ENCODE measurements at regions not wholly inside any gene's neighbourhood (a gene's known extent, or its start where the extent isn't known, plus 50 kb on each side); places are given as distances from the start of the nearest gene placed in this dataset.
"Not testable (repeated sequence)": the region's sequence is repeated elsewhere in the genome, so short reads cannot be mapped to it uniquely, and the experiment has no call there.

DNA sequence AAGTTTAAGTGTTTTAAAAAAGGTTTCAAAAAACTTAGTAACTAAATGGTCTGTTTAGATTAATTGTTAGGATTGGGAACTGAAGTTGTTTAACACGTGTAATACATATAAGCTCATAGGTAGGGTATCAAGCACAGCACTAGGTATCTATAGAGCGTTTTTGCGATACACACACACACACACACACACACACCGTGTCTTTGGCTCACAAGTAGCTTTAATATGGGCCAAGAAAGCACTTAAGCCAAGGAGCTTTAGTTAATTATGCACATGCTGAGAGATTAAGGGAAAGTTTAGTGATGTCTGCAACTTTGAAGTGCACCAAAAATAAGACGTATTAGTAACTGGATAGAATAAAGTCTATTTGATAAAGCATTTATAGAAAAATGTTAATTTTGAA lies 93.8 kb upstream of the CNTNAP2 start:
- no peak overlapping the region for H3K27ac Mint-ChIP-seq
- H3K4me3 Mint-ChIP-seq = no peak overlapping the region
- H3K36me3 Mint-ChIP-seq (ENCODE audit: low read depth) = no peaks in the 10 kb centered on the region
- DNase-seq = no peak
- H3K4me1 Mint-ChIP-seq = no peaks in the 10 kb centered on the region
- H3K9me3 Mint-ChIP-seq = peaks cover 12% of the 10 kb centered on the region
- H3K27me3 Mint-ChIP-seq (ENCODE audit: low read depth, poor library complexity) = peaks cover 7% of the 10 kb centered on the region
- TF ChIP-seq, protein P1, sequence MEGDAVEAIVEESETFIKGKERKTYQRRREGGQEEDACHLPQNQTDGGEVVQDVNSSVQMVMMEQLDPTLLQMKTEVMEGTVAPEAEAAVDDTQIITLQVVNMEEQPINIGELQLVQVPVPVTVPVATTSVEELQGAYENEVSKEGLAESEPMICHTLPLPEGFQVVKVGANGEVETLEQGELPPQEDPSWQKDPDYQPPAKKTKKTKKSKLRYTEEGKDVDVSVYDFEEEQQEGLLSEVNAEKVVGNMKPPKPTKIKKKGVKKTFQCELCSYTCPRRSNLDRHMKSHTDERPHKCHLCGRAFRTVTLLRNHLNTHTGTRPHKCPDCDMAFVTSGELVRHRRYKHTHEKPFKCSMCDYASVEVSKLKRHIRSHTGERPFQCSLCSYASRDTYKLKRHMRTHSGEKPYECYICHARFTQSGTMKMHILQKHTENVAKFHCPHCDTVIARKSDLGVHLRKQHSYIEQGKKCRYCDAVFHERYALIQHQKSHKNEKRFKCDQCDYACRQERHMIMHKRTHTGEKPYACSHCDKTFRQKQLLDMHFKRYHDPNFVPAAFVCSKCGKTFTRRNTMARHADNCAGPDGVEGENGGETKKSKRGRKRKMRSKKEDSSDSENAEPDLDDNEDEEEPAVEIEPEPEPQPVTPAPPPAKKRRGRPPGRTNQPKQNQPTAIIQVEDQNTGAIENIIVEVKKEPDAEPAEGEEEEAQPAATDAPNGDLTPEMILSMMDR (IDR thresholded peaks at IDR 0.05) = no peak

DNA sequence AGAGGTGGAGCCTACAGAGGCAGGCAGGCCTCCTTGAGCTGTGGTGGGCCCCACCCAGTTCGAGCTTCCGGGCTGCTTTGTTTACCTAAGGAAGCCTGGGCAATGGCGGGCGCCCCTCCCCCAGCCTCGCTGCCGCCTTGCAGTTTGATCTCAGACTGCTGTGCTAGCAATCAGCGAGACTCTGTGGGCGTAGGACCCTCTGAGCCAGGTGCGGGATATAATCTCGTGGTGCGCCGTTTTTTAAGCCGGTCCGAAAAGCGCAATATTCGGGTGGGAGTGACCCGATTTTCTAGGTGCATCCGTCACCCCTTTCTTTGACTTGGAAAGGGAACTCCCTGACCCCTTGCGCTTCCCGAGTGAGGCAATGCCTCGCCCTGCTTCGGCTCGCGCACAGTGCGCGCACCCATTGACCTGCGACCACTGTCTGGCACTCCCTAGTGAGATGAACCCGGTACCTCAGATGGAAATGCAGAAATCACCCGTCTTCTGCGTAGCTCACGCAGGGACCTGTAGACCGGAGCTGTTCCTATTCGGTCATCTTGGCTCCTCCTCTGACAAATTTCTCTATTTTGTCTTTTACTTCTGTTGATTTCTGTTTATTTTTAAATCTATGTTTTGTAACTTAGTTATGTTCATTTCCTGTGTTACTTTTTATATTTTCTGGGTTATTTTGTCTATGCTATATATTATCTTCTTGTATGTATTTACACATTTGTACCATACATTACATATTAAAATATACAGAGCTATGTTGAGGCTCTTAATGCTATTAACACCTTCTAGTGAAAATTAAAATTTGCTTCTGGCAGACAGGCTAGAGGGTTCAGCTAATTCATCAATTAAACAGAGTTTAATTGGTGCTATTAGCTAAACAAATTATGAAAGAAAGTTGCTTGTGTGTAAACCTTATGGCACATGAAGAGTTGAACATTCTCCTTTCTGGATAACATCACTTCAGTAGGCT lies 97.3 kb upstream of the CNTNAP2 start:
- not testable (repeated sequence) for H3K36me3 Mint-ChIP-seq (ENCODE audit: low read depth); H3K27ac Mint-ChIP-seq; H3K4me3 Mint-ChIP-seq; DNase-seq; H3K4me1 Mint-ChIP-seq; H3K27me3 Mint-ChIP-seq (ENCODE audit: low read depth, poor library complexity)
- peaks cover 13% of the 10 kb centered on the region for H3K9me3 Mint-ChIP-seq

DNA sequence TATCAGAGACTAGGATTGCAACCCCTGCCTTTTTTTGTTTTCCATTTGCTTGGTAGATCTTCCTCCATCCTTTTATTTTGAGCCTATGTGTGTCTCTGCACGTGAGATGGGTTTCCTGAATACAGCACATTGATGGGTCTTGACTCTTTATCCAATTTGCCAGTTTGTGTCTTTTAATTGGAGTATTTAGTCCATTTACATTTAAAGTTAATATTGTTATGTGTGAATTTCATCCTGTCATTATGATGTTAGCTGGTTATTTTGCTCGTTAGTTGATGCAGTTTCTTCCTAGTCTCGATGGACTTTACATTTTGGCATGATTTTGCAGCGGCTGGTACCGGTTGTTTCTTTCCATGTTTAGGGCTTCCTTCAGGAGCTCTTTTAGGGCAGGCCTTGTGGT lies 99.2 kb upstream of the CNTNAP2 start:
- peaks cover 13% of the 10 kb centered on the region for H3K9me3 Mint-ChIP-seq
- H3K4me1 Mint-ChIP-seq; DNase-seq; H3K27ac Mint-ChIP-seq; H3K36me3 Mint-ChIP-seq (ENCODE audit: low read depth); H3K27me3 Mint-ChIP-seq (ENCODE audit: low read depth, poor library complexity); H3K4me3 Mint-ChIP-seq: not testable (repeated sequence)

DNA sequence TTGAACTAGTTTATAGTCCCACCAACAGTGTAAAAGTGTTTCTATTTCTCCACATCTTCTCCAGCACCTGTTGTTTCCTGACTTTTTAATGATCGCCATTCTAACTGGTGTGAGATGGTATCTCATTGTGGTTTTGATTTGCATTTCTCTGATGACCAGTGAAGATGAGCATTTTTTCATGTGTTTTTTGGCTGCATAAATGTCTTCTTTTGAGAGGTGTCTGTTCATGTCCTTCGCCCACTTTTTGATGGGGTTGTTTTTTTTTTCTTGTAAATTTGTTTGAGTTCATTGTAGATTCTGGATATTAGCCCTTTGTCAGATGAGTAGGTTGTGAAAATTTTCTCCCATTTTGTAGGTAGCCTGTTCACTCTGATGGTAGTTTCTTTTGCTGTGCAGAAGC lies 102.4 kb upstream of the CNTNAP2 start:
- not testable (repeated sequence) for H3K4me3 Mint-ChIP-seq; H3K27me3 Mint-ChIP-seq (ENCODE audit: low read depth, poor library complexity); H3K4me1 Mint-ChIP-seq; DNase-seq; H3K9me3 Mint-ChIP-seq; H3K27ac Mint-ChIP-seq; H3K36me3 Mint-ChIP-seq (ENCODE audit: low read depth)

DNA sequence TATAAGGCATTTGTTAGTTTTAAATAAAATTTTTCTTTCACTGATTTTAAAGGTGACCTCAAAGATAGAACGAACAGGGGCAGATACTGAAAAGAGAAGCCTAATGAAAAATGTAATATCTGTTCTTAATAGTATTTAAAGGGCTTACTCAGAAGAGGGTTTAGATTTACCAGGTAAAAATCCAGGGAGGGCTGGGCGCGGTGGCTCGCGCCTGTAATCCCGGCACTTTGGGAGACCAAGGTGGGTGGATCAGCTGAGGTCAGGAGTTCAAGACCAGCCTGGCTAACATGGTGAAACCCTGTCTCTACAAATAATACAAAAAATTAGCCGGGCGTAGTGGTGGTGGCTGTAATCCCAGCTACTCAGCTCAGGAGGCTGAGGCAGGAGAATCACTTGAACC lies 108.3 kb upstream of the CNTNAP2 start:
- Mint-ChIP-seq H3K4me1 (no peaks in the 10 kb centered on the region), H3K4me3 (no peak overlapping the region)

DNA sequence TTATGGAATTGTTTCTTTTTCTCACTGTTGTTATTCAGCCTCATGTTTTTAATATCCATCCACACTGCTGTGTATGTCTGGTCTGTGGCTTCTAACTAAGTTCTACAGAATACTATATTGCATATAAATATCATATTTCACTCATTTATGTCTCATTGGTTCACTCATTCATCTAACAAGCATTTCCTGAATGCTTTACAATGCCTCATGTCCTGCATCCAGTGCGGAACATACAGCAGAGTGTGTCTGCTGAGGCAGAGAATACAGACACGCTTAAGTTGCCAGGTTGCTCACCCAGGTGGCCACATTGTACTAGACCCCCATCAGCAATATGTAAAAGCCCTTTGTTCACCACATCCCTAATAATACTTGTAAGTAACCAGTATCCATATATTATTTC lies 111.8 kb upstream of the CNTNAP2 start:
- TF ChIP-seq, protein P1 (IDR thresholded peaks at IDR 0.05) = no peak
- Mint-ChIP-seq H3K9me3 (no peaks in the 10 kb centered on the region), H3K4me1 (no peaks in the 10 kb centered on the region), H3K27ac (no peak overlapping the region), H3K27me3 (ENCODE audit: low read depth, poor library complexity) (no peaks in the 10 kb centered on the region), H3K36me3 (ENCODE audit: low read depth) (no peaks in the 10 kb centered on the region), H3K4me3 (no peak overlapping the region)
- DNase-seq = no peak

More for the DNA sequence above, 108.3 kb upstream of the CNTNAP2 start:
- Mint-ChIP-seq H3K9me3 (no peaks in the 10 kb centered on the region), H3K36me3 (ENCODE audit: low read depth) (no peaks in the 10 kb centered on the region), H3K27ac (no peak overlapping the region), H3K27me3 (ENCODE audit: low read depth, poor library complexity) (no peaks in the 10 kb centered on the region)
- DNase-seq = no peak
- TF ChIP-seq, protein P1 (IDR thresholded peaks at IDR 0.05) = no peak

DNA sequence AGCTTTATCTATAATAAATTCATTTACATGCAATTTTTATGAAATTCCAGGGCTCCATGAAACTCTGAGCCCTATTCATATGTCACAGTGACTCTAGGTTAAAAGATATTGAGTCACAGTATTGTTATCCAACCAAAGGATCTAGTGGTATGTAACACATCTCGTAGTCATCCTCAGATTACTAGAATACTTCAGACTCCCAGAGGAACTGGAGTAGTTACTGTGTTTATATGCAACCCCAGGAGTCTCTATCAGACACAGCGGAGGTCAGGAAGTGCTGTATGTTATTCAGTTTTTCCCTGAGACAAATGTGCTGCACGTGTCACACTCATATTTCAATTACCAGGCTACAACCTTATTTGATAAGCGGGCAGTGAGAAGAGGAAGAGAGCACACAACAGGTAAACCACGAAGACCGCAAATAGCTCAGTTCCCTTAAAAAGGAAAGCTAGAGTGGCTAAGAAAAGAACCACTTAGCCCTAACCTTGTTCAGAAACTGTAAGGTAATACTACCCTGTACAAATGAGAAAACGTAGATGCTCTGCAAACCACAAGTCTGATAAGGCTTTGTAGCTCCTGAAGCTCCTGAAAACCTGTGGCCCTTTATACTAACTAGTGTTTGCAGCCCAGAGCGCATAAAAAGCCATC lies 114.0 kb upstream of the CNTNAP2 start:
- TF ChIP-seq, protein P1 (IDR thresholded peaks at IDR 0.05) = no peak
- Mint-ChIP-seq H3K36me3 (ENCODE audit: low read depth) (no peaks in the 10 kb centered on the region), H3K4me3 (no peak overlapping the region), H3K27me3 (ENCODE audit: low read depth, poor library complexity) (no peaks in the 10 kb centered on the region), H3K4me1 (no peaks in the 10 kb centered on the region), H3K27ac (no peak overlapping the region), H3K9me3 (no peaks in the 10 kb centered on the region)
- no peak for DNase-seq

All from nephron progenitor cell (in vitro differentiated cells).